ENCODE measurements at regions not wholly inside any gene's neighbourhood (a gene's known extent, or its start where the extent isn't known, plus 50 kb on each side); places are given as distances from the start of the nearest gene placed in this dataset.

DNA sequence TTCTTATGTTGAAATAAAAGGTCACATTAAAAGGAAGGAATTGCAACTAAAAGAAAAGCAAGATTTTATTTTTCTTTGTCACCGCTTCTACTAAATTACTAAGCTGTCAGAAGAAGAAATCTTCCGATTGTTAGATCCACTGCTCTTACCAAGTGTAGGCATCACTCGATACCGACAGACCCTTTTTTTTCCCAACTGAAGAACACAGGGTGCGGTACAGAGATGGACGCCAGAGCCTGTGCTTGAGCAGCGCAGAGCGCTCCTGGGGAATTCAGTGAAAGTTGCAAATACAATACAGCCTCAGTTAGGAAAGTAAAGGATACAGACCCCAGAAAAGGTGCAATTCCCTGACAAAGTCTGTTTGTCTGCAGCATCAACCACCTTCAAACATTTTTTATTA, 94.9 kb upstream of the WDR17 start:
- no peak for DNase-seq
- H3K36me3 ChIP-seq (ENCODE audit: low read depth): no peaks in the 10 kb centered on the region
- no peak for ATAC-seq
- no peak overlapping the region for H3K4me3 ChIP-seq
- no peaks in the 10 kb centered on the region for H3K9me3 ChIP-seq
- no peaks in the 10 kb centered on the region for H3K4me1 ChIP-seq (ENCODE audit: low read depth)
- TF ChIP-seq, protein P1, sequence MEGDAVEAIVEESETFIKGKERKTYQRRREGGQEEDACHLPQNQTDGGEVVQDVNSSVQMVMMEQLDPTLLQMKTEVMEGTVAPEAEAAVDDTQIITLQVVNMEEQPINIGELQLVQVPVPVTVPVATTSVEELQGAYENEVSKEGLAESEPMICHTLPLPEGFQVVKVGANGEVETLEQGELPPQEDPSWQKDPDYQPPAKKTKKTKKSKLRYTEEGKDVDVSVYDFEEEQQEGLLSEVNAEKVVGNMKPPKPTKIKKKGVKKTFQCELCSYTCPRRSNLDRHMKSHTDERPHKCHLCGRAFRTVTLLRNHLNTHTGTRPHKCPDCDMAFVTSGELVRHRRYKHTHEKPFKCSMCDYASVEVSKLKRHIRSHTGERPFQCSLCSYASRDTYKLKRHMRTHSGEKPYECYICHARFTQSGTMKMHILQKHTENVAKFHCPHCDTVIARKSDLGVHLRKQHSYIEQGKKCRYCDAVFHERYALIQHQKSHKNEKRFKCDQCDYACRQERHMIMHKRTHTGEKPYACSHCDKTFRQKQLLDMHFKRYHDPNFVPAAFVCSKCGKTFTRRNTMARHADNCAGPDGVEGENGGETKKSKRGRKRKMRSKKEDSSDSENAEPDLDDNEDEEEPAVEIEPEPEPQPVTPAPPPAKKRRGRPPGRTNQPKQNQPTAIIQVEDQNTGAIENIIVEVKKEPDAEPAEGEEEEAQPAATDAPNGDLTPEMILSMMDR (IDR thresholded peaks at IDR 0.05): no peak
- intact Hi-C loops (cut with DNase I, micrococcal nuclease): no loop called here

GRCh38 chr4:175971388-175972179, 94.1 kb upstream of the WDR17 start:
- intact Hi-C loops (cut with DNase I, micrococcal nuclease): no loop called here
- no peaks in the 10 kb centered on the region for H3K4me1 ChIP-seq (ENCODE audit: low read depth)
- H3K4me3 ChIP-seq: no peak overlapping the region
- H3K9me3 ChIP-seq: no peaks in the 10 kb centered on the region
- no peak for DNase-seq
- TF ChIP-seq, protein P1 (IDR thresholded peaks at IDR 0.05): no peak
- no peaks in the 10 kb centered on the region for H3K36me3 ChIP-seq (ENCODE audit: low read depth)
- ATAC-seq: no peak

DNA sequence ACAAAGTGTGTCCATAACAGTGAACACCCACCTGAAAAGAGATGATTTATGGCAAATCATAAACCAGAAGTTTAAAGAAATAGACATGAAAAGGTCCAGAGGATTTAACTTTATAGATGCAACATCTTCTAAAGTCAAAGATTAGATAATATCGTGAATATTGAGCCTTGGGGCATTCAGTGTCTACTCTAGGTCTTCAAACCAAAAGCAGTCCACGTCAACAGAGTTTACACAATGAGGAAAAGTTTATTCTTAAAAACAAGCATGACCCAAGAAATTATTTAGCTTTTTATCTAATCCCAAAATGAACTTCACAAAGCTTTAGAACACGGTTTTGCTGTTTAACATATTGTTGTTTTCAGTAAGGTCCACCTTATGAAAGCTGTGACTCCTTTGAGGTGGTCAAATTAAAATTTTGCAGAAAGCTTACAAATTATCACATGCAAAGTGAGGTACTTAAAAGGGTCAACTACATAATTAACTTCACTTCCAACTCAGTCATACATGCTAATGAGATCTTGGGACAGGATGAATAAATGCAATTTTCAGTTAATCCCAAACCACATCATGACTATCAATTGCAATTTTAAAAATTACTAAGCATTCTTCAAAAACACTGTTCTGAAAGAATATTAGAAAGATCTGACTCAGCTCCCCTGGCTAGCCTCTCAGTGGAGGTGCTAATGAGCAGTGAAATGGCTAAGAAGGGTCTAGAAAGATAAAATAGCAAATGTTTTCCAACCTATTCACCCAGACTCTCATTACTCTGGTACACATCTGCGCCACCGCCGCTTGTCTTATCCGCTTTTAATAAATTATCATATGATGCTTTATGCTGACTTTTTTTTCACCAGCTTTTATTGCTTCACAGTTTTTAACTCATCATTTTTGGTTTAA, 92.4 kb upstream of the WDR17 start:
- H3K4me3 ChIP-seq: no peak overlapping the region
- intact Hi-C loops (cut with DNase I, micrococcal nuclease): no loop called here
- ATAC-seq (no peak), DNase-seq (no peak)
- no peaks in the 10 kb centered on the region for H3K4me1 ChIP-seq (ENCODE audit: low read depth)
- no peaks in the 10 kb centered on the region for H3K9me3 ChIP-seq
- no peaks in the 10 kb centered on the region for H3K36me3 ChIP-seq (ENCODE audit: low read depth)
- TF ChIP-seq, protein P1 (IDR thresholded peaks at IDR 0.05): no peak

GRCh38 chr4:175983636-175984035, 82.0 kb upstream of the WDR17 start:
- no peaks in the 10 kb centered on the region for H3K4me1 ChIP-seq (ENCODE audit: low read depth)
- no peak overlapping the region for H3K4me3 ChIP-seq
- intact Hi-C loops (cut with DNase I, micrococcal nuclease): no loop called here
- H3K9me3 ChIP-seq: no peaks in the 10 kb centered on the region
- TF ChIP-seq, protein P1 (IDR thresholded peaks at IDR 0.05): no peak
- DNase-seq: no peak
- ATAC-seq: no peak
- H3K36me3 ChIP-seq (ENCODE audit: low read depth): no peaks in the 10 kb centered on the region

DNA sequence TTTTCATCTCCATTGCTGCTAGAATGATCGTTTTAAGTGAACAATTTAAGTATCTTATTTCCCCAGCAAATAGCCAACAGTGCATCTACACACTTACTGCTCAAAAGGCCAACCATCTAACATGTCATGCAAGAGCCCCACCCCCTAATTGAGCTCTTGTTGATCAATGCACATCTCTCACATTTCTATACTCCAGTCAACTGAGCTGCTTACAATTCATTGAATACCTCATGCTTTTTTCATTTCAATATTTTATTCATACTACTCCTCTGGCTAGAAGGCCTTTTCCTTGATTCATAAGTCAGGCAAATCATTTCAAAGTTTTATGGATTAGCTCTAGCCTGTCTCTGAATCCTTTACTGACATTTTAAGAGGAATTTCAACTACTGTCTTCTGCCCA, 79.0 kb upstream of the WDR17 start:
- TF ChIP-seq, protein P1 (IDR thresholded peaks at IDR 0.05): no peak
- no peaks in the 10 kb centered on the region for H3K4me1 ChIP-seq (ENCODE audit: low read depth)

More for the DNA sequence above, 79.0 kb upstream of the WDR17 start:
- ATAC-seq (no peak), DNase-seq (no peak)
- intact Hi-C loops (cut with DNase I, micrococcal nuclease): no loop called here
- Histone ChIP-seq H3K36me3 (ENCODE audit: low read depth) (no peaks in the 10 kb centered on the region), H3K9me3 (no peaks in the 10 kb centered on the region), H3K4me3 (no peak overlapping the region)
